Endometrial microvascular endothelial cells (primary cell): ENCODE measurements at regions not wholly inside any gene's neighbourhood (a gene's known extent, or its start where the extent isn't known, plus 50 kb on each side); places are given as distances from the start of the nearest gene placed in this dataset.

Source experiments
- in situ Hi-C: cut with HindIII; loops from 2 replicates; pipeline ENCODE4 v1.10.0; 2017; ENCODE audit warnings: low sequenced_read_pairs, low pct_unique_long_range_greater_than_20kb; ENCODE audit errors: inconsistent ontology term

DNA sequence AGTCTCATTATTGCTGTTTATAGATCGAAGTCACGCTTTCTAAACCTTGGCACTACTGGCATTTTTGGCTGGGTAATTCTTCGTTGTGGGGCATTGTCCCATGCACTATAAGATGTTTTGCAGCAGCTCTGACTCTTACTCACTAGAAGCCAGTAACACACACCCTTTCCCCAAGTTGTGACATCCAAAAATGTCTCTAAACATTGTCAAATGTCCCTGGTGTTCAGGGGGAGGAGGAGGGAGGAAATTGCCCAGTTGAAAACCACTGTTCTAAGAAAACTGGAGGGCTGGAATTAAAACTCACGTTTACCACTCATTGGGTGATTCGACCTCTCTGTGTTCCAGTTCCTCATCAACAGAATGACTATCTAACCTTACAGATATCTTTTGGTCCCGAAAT is 115.7 kb upstream of the KLF7 start:
- in situ Hi-C loops: no loop called here

DNA sequence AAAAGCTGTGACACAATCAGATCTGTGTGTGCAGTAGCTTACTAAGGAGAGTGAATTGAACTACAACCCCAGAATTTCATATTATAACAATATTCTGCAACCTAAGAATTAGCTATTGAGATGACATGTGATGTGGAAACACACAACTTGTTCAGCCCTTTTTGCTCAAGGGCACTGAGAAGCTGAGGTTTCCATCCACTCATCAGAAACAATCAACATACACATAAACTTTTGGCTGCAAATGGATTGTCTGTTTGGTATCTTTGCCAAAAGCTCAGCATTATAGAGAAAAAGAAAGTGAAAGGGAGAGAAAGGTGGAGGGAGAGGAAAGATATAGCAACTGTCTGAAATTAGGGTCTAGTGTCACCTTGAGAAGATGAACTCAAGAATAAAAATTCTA is 117.2 kb upstream of the KLF7 start:
- in situ Hi-C loops: no loop called here

DNA sequence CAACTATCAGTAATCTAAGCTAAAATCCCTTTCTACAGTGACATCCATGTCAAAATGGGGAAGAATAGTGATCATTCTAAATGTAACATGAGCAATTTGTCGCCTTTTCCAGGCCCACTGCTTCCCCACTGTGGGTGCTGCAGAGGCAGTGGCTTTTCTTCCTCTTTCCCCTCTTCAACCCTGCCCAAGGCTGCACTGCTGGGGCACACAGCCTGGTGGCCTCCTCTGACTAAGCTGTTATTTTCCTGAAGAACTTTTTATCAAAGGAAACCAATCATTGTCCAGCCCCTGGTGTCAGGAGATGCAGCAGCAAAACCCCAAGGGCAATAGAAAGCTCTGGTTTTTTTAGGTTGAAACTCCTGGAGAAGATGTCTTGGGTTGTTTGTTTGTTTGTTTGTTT is 117.6 kb upstream of the KLF7 start:
- in situ Hi-C loops: no loop called here

DNA sequence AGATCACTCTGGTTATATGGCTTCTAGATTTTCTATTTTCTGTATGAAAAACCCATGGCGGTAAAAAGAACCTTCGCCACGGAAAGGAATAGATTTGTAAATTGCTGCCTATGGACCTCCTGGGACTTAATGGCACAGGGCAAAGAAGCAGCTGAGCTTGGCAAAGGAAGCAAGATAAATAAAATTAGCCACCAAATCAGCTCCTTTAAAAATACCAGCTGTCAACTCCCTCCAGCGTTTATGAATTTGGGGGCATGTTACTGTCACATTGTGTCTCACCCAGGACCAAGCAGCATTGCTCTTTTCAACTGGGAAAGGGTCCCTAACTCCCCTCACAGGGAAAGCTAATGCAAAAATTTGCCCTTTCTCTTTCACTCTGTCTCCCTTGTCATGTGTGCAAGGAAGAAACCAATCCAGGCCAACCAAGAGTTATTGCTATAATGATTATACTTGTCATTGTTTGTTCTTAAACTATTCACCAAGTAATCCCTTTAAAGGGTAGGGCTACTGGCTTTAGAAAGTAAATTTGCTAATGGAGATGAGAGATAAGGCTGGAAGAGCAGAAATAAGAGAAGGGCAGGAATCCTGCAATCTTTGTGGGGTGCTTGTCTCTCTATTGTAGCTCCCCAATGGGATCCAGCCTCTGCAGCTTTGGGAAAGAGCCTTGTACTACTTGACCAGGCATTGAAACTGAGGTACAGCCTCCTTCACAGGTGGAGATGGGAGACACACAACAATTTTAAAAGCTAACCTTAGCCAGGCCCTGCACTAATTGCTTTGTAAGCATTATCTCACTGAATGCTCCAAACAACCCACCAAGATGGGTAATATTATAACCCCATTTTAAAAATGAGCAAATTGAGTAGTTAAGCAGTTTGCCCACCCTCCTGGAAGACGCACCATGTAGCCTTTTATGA is 119.1 kb upstream of the KLF7 start:
- in situ Hi-C loops: no loop called here

DNA sequence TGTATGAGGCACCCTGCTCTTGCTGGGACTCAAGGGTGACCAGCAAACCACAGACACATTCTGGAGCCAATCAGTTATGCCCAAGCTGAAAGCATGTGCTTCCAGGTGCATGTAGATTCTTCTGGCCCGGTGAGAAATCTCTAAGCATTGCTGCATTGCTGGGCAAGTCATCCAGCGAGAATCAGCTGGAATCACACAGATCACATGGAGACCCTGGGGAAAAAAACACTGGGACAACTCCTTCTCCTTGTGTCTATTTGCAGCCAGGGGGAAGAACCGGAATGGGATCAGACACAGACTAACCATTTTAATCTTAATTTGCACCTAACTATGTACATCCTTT is 119.7 kb upstream of the KLF7 start:
- in situ Hi-C loops: no loop called here

DNA sequence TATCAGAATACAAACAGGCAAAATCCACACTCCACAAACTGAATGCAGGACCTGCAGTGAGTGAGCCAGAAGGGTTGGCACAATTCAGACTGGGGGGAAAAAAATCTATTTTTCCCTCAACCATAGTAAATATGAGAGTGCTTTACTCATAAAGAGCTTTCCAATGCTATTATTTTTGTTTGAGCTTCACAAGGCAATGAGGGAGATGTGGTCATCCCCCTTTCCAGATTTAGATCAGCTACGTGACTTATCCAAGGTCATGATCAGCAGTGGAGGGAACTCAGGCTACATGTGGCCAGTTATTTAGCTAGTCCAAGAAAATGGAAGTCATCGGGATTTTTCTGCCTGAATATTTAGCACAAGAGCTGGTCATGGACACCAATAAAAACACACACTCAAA is 120.4 kb upstream of the KLF7 start:
- in situ Hi-C loops: no loop called here

DNA sequence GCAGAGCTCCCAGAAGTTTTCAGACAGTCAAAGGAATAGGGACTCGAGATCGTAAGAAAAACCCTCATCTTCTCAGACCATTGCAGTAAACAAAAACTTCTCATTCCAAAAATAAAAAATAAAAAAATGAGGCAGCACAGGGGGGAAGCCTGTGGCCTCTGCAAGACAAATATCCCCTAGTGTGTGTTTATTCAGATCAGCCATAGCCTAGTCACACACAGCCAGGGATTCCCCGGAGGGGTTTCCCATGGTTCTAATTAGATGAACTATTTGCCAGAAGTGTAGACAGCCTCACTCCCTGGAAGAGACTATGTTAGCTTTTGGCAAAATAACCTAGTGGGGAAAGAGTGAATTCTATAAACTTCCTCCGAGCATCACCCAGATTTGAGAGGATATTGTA is 122.9 kb upstream of the KLF7 start:
- in situ Hi-C loops: no loop called here

DNA sequence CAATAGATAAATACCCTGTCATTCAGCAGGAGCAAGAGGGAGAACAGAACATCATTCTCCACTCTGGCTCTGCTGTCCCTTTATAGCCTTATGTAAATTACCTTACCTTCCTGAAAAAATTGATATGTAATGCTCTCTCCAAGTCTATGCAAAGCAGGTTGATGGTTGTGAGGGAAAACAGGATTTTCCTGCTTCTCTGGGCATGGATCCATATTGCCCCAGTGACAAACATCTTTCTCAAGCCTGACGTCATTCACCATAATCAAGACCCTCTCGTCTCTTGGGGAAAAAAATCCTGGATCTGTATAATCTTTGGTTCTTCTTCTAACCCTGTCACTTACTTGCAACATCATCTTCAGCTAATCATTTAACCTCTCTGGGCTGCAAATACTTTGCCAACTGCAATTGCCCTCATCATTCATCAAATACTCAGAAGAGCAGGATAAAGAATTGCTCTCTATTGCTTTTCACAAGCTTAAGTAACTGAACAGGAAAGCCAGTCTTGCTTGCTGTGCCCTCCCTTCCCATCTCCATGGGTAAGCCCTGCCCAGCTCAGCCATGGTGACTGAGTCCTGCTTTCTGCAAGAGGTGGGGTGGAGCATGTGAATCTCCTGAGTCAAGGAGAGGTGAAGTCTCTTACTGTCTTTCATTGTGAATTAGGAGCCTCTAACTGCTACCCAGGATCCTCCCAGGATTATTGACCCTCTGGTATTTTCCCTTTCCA is 123.7 kb upstream of the KLF7 start:
- in situ Hi-C loops: no loop called here

DNA sequence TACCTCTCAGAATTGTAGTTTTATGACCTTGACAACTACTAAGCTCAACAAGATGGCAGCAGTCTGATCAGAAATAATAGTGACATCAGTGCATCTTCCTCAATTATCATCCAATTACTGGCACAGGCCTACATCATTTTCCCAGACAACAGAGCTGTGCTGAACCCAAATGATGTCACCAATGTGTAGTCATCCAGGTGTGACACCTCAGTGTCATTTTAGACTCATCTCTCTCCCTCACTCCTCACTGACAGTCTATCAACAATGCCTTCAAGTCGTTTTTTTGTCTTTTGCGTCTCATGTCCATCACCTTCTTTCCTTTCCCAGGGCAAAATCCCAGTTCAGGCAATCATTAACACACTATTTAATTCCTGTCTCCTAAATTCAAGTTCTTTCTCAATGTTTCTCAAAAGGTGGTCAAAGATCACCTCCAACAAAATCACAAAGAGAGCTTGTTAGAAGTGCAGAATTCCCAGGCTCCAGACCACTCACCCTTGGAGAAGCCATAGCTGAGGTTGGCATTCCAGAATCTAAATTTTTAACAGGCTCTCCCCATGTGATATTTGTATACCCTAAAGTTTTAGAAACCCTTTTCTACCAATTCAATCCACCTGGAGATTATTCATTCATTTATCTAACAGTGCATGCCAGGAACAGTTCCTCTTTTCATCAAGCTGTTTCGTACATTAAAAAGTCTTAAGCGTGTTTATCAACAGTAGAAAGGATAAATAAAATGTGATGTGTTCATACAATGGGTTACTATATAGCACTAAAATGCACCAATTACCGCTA is 125.3 kb upstream of the KLF7 start:
- in situ Hi-C loops: no loop called here

DNA sequence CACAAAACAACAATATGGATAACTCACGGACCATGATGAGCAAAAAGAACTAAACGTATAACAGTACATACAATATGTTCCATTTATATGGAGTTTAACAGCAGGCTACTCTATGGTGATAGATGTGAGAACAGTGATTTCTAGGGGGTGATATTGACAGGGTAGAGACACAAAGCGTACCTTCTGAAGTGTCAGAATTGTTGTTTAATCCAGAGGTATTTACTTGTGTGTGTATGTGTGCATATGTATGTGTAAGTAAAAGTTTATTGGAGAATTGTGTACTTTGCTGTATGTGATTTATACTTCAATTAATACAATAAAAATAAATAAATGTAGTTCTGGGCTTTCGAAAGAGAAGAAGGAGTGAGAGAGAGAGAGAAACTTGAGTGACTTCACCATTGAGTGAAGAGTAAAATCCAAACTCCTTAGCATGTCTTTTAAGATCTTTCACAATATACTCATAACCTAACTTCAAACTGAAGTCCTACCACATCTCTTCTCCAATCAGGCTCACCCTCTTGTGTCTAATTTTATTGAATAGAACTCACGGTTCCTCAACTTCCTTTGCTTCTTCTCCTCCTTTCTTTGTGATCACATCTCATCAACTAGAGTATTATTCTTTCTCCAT is 126.0 kb upstream of the KLF7 start:
- in situ Hi-C loops: no loop called here

DNA sequence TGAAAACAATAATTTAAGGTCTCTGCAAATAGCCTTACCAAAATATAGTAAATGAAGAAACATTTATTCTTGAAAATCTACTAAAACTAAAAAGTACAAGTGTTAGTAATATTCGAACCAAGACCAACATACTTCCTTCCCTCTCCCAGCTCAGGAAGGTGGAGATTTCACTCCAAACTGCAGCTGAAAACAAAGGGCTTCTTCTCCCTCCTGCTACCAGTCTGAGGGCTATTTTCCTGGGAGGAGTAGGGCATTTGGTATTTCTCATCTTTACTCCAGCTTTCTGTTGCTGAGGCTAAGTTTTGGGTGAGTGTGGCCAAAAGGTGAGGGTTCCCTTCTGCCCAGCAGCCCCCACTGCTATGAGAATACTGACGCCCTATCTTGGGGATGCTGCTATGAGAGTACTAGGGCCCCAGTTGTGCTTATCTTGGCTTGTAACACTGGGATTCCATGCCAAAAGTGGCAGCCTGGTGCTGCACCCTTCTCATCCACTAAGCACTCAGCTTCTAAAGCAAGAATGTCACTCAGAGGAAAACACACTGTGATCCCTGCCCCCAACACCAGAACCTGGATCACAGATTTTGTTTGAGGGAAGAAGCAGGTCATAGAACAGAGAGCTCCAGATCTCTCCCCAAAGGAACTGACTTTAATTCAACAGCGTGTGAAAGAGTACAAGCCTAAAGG is 130.7 kb upstream of the KLF7 start:
- in situ Hi-C loops: no loop called here

DNA sequence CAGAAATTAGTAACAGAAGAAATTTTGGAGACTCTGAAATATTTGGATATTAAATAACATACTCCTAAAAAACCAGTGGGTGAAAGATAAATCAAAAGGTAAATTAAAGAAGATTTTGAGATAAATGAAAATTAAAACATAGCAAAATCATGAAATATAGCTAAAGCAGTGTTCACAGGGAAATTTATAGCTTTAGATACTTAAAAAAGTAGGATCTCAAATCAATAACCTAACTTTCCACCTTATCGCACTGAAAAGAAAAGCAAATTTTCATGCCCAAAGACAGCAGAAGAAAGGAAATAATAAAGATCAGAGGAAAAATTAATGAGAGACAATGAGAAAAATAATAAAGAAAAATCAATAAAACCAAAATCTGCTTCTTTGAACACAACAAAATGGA is 135.1 kb upstream of the KLF7 start:
- in situ Hi-C loops: no loop called here

DNA sequence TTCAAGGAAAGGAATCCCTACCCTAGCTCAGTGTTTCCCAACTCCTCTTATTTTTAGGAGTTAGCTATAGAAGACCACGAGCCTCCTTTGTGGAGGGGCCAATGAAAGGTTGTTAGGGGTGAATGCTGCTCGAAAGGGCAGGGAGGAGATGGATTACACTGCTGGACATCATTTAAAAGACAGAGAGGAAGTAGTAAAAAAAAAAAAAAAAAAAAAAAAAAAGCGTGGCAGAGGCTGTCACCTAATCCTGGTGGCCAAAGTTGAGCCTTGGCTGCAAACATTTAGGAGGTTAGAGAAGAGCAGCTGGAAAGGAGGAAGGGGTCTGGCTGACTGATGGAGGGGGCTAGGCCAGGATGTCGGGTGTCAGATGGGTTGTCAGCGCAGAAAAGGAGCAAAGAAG is 139.0 kb upstream of the KLF7 start:
- in situ Hi-C loops: no loop called here

DNA sequence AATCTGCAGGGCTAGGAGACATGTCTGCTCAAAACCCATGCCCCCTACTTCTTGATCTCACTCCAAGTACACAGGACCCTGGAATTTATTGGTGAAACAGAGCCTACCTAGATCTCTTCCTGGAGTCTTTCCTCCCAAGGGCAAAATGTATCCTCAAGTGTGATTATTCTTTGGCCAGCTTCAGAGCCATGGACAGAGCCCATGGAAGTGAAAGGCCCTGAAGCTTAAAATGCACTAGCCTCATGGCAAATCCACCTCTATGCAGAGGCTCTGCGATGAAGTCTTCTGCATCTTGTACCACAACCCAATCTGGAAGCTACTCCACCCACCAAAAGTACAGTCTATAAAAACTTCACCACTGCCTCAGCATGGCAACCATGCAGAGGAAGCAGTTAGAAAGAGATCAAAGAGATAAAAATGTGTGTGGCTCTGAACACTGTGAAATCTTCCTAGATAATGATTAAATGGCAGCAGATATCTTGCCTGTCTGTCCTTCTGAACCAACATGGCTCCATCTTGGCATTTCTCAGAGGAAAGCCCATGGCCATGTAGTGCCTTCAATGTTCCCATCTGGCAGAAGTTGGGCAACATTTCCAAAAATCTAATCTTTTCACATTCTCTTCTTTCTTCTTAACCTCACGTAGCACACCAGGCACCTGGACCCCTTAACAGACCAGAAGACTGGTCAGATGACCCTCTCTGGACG is 142.9 kb upstream of the KLF7 start:
- in situ Hi-C loops: no loop called here

DNA sequence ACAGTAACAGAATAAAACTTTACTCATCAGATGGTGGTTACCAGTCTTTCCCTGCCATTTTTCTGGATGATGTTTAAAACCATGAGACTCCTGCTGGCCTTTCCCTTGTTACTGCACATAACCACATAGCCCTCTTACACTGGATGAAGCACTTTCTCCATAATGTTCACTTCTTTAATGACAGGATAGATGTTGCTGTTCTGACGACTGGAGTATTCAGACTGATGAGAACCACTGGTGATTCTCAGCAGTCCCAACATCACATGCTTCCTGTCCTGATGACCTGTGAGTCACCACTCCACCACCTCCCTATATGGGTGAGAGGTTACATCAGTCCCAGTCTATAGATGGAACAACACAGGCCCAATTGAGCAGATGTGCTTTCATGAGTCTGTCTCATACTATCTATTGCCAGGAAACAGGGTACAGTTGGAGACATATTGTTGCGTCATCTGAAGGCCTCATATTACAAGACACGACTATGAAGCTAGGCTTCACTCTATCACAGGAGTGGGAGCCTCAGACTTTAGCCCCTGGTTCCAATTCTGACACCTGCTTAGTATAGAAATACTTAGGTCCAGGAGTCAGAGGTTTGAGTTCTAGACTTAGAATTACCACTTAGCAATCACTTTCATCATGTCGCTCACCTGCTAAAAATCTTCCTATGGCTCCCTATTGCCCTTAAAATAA is 145.7 kb upstream of the KLF7 start:
- in situ Hi-C loops: no loop called here

DNA sequence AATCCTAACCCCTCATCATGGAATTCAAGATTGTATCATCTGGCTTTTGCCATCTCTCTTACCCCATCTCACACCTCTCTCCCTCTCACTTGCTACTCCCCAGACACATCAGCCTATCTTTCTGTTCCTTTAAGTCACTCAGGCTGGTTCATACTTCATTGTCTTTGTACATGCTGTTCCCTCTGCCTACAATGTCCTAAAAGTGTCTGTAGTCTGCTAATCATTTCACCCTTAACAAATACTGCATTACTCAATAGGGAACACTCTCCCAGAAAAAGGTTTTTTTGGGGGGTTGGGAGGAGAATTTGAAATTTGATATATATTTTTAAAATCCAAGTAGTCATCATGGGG is 146.2 kb upstream of the KLF7 start:
- in situ Hi-C loops: no loop called here

DNA sequence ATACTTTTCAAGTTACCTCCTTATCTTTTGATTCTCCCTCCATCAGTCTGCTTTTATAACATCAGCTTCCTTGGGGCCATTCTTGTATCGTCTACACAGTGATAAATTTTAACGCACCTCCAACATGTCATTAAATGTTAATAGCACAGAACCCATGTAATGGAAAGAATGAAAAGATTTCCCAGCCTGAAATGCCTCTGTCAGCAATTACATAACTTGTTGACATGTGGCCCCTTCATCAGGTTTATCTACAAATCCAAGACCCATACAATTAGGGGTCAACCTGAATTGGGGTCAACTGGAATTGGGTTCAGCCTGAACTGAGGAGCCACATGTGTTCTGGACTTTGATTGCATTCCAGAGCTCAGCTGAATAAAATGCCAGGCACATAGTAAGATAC is 148.2 kb upstream of the KLF7 start:
- in situ Hi-C loops: no loop called here

DNA sequence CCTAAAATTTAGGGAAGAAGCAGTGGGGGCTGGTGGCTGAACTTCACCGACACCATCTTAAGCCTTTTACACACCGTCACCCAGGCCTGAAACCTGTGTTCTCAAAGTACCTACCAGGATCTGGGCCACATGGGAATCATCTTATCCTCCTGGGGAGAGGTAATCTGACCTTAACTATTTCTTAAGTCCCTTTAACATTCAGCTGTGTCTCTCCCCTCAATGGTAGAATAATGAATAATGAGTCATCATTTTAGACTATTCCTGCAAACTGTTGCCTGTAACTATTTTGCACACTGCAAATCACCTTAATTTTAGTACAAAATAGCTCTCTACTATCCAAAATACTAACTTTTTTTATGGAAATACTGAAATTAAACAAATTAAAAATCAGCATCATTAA is 149.4 kb upstream of the KLF7 start:
- in situ Hi-C loops: no loop called here
